HG03460 (cell line): ENCODE measurements at regions not wholly inside any gene's neighbourhood (a gene's known extent, or its start where the extent isn't known, plus 50 kb on each side); places are given as distances from the start of the nearest gene placed in this dataset.
"Not testable (repeated sequence)": the region's sequence is repeated elsewhere in the genome, so short reads cannot be mapped to it uniquely, and the experiment has no call there.

ENCODE experiments used
- ATAC-seq: cut with Tn5 transposase; IDR thresholded peaks from one replicate; pipeline ENCODE4 v1.9.1; 2021; ENCODE audit not compliant: unreplicated experiment

GRCh38 chr5:174571662-174572397 lies 152.6 kb upstream of the MSX2 start:
- ATAC-seq: no peak

DNA sequence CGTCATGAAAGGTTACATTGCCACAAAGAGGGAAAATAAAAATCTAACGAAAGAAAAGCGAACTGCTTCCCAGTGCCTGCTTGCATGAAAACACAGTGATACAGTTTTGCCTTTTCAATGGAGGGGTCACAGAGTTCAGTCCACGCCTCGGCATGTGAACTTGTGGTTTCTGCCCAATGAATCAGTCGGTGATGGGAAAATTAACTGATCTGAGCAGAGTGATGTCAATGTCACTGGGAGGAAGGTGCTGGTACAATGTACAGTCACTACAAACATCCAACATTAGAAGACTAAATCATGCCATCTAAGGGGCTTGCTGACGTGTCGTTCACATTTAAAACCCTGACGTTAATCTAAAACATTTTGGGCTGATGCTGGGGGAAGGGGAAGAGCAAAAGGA lies 151.8 kb upstream of the MSX2 start:
- no peak for ATAC-seq

DNA sequence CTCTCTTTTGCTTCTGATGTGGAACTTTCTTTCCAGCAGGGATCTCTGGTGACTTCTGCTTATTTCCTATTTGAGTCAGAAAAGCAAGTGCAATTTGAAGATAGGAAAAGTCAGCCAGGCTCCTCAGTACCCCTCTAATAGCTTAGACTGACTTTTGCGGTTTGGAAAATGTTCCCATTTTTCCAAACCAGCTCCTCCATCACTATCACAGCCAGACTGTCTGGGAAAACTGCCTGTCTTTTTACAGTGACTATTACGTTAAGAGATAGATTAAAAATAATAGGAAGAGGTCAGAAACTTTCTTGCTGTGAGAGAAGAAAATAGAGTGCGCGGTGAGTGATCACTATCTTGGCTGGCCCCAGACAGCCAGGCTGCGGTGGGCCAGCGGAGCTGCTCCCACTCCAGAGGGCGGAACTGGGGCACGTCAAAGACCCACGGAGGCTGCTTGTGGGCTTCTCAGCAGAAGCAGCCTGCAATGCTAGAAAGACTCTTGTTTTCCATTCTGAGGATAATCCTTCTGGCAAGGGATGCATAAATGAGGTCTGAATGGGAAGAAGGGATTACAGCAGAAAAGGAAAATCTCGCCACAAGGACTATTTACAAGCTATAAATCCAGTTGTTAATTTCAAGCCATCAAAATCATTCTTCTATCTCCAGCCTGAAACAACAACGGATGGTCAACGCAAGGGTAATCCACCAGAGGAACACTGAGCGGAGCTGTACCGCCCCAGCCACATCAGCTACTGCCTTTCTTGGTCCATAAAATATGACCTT lies 151.0 kb upstream of the MSX2 start:
- ATAC-seq: no peak

DNA sequence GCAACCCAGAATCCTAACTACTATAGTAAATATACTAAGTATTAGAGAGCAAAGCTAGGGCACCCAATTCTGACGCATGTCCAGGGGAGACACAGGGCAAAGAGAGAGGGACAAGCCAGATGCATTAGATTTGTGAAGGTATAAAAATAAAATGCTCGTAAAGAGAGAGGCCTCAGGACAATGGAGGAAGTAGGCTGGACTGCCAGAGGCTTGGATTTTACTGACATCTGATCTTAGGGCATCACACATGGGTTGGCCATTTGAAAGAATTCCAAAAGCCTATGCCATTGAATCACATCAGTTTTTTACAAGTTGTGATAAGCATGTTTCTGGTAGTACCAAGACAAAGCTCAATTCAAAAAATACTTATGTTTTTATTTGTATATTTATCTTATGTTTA lies 149.3 kb upstream of the MSX2 start:
- ATAC-seq: no peak

DNA sequence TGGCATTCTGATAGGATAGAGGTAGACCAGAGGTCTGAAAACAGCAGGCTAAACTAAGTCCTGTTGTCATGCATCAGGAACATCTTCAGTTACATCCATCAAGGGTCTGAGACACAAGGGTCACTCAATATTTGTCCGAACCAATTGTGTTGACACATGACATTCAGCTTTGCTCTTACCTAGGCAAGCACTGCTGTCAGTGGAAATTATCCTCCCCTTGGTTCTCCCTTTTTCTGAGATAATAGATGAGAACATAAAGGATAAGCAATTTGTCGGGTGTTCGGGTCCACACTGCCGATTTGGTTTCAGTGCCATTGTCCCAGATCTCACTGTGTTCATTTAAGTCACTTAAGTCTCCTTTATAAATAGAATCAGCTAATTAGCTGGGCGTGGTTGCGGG lies 148.3 kb upstream of the MSX2 start:
- no peak for ATAC-seq

DNA sequence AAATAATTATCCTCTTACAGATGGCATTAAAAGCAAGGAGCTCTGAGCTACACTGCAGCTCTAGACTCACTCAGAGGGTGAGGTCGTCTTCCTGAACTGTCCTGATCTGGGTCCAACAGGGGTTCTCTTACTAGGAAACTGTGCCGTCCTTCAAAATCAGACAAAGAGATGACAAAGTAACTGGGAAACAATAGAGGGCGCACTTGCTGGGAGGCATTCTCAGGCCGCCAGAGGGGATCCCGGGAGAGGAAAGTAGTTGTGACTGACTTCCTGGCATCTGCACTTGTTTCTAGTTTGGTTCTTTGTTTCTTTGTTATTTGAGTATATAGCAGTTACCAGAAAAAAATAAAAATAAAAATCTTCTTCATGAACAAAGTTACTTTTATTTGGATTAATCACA lies 142.9 kb upstream of the MSX2 start:
- ATAC-seq: no peak

GRCh38 chr5:174581894-174582293 lies 142.5 kb upstream of the MSX2 start:
- no peak for ATAC-seq

DNA sequence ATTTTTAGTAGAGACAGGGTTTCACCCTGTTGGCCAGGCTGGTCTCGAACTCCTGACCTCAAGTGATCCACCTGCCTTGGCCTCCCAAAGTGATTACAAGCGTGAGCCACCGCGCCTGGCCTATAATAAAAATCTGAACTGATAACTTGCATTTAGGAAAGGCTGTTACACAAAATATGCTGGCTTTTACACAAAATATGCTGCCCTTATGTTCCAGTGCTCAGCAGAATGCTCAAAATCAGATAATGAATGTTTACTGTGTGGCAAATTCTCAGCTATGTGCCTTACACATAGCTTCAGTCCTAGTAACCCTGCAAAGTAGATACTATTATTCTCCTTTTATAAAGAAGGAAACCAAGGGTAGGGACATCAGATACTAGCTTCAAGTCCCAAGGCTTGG lies 141.3 kb upstream of the MSX2 start:
- no peak for ATAC-seq

DNA sequence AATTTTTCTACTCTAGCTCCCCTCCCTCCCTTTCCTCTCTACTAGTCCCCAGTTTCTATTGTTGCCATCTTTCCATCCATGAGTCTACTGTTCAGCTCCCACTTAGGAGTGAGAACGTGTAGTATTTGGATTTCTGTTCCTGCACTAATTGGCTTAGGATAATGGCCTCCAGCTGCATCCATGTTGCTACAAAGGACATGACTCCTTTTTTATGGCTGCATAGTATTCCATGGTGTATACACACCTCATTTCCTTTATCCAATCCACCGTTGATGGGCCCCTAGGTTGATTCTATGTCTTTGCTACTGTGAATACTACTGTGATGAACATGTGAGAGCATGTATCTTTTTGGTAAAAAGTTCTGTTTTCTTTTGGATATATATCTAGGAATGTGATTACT lies 138.9 kb upstream of the MSX2 start:
- no peak for ATAC-seq

DNA sequence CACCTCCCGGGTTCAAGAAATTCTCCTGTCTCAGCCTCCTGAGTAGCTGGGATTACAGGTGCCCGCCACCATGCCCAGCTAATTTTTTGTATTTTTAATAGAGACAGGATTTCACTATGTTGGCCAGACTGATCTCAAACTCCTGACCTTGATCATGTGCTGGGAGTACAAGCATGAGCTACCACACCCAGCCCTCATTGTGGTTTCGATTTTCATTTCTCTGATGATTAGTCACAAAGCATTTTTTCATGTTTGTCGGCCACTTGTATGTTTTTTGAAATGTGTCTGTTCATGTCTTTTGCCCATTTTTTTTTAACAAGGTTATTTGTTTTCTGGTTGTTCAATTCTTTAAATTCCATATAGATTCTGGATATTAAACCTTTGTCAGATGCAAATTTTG lies 138.2 kb upstream of the MSX2 start:
- ATAC-seq: not testable (repeated sequence)

DNA sequence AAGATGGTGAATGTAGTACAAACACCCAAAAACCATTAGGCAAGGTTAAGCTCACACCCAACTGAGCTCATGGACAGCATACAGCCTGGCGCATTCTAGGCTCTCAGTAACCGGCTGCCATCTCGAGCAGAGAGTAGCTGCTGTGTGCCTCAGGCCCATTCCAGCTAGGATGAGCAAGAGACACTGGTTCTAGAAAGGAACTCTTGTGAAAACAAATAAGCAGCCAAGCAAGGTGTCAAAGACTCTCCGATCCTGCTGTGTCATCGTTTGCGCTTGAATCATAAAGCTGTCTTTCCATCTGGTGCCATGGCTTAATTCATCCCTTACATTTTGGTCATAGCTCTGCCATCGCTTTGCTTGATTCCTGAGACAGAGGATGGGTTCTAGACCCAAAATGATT lies 135.4 kb upstream of the MSX2 start:
- no peak for ATAC-seq

DNA sequence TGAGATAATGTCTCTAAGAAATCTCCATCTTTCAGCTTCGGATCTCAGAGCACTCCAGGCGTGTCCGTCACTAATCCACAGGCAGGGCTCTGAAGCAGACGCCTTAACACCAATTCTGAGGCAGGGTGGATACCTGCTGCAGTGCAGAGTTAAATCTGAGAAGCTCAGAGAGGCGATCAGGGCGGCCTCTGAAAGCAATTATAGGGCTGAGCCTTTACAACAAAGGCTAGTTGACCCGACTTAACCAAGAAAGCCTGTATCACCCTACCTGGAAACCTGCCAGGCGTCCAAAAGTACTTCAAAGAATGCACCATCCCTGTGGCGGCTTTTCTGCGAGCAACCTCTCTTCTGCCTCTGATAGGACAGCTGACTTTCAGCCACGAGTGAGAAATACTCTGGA lies 134.8 kb upstream of the MSX2 start:
- no peak for ATAC-seq

DNA sequence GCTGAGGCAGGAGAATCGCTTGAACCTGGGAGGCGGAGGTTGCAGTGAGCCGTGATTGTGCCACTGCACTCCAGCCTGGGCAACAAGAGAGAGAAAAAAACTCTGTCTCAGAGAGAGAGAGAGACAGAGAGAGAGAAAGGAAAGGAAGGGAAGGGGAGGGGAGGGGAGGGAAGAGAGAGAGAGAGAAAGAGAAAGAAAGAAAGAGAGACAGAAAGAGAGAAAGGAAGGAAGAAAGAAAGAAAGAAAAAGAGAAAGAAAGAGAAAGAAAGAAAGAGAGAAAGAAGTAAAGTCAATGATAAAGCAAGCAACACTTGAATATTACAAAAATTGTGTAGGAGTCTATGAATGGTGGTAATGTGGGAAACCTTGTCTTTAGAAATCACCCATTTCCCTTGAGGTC lies 133.6 kb upstream of the MSX2 start:
- no peak for ATAC-seq

GRCh38 chr5:174596429-174596828 lies 128.0 kb upstream of the MSX2 start:
- no peak for ATAC-seq

DNA sequence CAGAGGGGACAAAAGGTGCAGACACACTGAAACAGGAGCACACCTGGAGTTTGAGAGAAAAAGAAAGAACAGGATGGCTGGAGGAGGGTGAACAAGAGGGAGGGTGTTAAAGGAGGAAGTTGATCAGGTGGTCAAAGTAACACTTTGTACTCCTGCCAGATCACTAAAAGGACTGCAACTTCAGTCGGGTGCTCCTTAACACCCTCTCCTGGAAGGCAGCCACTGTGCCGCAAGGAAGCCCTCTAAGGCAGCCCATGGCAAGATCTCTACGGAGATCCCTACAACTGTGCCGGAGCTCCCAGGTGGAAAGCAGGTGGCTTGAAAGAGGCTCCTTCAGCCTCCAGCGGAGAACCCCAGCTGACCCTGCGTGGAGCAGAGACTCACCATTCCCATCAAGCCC lies 124.4 kb upstream of the MSX2 start:
- ATAC-seq: no peak

DNA sequence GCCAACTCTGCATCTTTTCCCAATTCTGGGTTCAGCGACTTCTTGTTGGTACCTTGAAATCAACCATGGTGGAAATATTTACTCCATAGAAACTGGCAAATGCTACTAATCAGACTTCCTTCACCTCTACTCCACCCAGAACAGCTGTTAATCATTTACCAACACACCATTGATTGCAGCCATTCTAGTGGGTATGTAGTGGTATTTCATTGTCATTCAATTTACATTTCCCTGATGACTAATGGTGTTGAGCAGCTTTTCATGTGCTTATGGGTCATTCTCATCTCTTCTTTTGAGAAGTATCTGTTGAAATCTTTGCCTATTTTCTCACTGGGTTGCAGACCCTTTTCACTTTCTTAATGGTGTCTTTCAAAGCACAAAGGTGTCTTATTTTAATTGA lies 122.4 kb upstream of the MSX2 start:
- no peak for ATAC-seq

DNA sequence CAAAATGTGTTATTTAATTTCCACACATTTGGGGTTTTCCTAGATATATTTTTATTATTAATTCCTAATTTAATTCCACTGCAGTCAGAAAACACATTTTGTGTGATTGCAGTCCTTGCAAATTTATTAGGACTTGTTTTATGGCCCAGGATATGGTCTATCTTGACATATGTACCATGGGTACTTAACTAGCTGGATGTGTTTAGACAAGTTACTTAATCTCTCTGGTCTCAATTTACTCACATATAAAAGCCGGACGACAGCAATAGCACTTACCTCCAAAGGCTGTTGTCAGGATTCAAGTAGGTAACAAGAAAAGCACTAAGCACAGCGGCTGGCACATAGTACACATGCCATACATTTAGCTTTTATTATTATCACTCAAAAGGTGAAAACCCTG lies 118.2 kb upstream of the MSX2 start:
- ATAC-seq: no peak

DNA sequence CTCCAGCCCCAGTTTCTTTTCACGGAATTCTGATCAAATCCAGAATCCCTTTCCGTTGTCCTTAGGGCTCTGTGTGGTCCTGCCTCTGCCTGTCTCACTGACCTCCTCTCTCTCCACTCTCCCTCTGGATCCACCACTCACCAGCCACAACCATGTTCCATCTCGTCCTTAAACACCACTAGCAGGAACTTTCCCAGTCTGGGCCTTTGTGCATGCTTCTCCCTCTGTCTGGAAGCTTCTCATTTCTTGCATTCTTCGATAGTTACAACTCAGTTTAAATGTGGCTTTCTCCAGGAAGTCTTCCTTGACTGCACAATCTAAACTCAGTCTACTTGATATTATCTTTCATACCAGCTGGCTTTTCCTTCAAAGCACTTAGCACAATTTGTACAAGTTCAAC lies 117.7 kb upstream of the MSX2 start:
- no peak for ATAC-seq

DNA sequence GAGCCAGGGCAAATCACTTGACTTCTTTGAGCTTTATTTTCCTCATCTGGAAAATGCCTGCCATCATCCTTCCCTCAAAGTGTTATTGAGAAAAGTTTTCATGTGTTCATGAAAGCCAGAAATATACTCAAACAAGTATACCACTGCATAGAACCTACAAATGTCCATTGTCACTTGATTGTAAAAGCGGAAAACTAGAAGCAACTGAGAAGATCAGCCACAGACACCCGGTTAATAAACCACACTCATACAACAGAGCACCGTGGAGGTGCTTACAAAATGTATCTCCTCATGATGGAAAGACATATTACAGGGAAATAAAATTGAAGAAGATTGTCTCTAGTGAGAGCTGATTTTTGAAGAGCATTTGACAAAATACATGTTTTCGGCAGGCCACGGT lies 117.2 kb upstream of the MSX2 start:
- no peak for ATAC-seq

DNA sequence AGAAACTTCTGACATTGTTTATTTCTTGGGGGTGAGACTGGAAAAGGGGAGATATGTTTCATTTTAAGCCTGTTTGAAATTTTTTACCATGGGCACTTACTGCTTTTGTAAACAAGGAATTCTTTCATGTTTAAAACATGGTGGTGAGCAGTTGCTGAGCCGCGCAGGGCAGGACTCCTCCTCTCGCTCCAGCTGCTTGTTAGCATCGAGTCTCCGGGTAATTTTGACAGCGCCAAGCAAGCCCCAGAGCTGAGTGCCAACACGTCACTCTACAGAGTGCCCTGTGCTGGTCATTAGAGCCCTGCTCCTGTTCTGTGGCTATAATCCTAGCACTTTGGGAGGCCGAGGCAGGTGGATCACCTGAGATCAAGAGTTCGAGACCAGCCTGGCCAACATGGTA lies 116.5 kb upstream of the MSX2 start:
- ATAC-seq: no peak

GRCh38 chr5:174608631-174609097 lies 115.7 kb upstream of the MSX2 start:
- no peak for ATAC-seq

DNA sequence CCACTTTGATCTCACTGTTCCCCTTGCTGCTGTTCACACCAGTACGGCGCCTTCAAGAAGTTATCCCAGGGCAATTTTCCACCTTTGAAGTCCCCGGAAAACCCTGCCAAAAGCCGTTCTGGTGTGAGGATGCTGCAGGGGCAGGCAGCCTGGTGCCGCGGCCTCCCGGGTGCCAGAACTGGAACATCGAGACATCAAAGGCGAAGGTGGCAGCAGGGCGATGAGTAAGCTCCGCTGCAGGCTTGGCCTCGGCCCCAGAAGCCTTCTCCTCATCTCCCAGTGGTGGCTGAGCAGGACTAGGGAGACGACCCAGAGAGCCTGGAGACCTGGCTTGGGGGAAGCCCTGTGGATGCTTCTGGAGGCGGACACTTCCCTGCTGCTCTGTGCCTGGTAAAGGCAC lies 115.3 kb upstream of the MSX2 start:
- no peak for ATAC-seq

- ATAC-seq: no peak
These were observed 113.4 kb upstream of the MSX2 start for GRCh38 chr5:174610968-174611367.
